ENCODE measurements at regions not wholly inside any gene's neighbourhood (a gene's known extent, or its start where the extent isn't known, plus 50 kb on each side); places are given as distances from the start of the nearest gene placed in this dataset.

- no peaks in the 10 kb centered on the region for H3K27me3 ChIP-seq (ENCODE audit: low read depth, low read length)
- no peaks in the 10 kb centered on the region for H3K4me1 ChIP-seq (ENCODE audit: control insufficient read depth in 1 of 2, insufficient read depth in 2 of 2, low read length in 2 of 2)
- H3K9me3 ChIP-seq (ENCODE audit: control insufficient read depth in 1 of 2, low read length in 2 of 2) = no peaks in the 10 kb centered on the region
- H3K36me3 ChIP-seq (ENCODE audit: control insufficient read depth in 1 of 2, insufficient read depth in 2 of 2, low read length in 2 of 2) = no peaks in the 10 kb centered on the region
- H3K4me3 ChIP-seq (ENCODE audit: low read depth in 1 of 2, low read length in 2 of 2) = no peak overlapping the region
- no peak overlapping the region for H3K27ac ChIP-seq (ENCODE audit: low read length)
Observed at GRCh38 chr5:8050616-8051175, 181.7 kb downstream of the MTRR start.

DNA sequence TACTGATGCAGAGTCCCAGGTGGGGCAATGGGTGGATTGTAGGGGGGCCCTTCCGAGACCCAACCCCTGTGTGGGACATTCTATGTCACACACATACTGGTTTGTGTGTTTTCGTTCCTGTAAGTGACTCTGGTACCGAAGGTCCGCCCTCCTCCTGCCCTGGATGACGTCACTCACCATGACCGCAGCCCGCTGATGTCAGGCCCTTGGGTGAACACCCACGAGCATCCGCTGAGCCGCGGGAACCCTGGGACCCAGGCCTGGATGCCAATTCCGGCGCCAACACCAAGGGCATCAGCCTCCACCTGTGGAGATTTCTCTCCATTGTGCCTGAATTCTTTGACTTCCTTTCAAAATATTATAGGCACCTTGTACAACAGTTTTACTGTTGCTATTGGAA, 184.3 kb downstream of the MTRR start:
- no peaks in the 10 kb centered on the region for H3K36me3 ChIP-seq (ENCODE audit: control insufficient read depth in 1 of 2, insufficient read depth in 2 of 2, low read length in 2 of 2)
- no peaks in the 10 kb centered on the region for H3K4me1 ChIP-seq (ENCODE audit: control insufficient read depth in 1 of 2, insufficient read depth in 2 of 2, low read length in 2 of 2)
- no peak overlapping the region for H3K27ac ChIP-seq (ENCODE audit: low read length)
- H3K4me3 ChIP-seq (ENCODE audit: low read depth in 1 of 2, low read length in 2 of 2) = no peak overlapping the region
- H3K9me3 ChIP-seq (ENCODE audit: control insufficient read depth in 1 of 2, low read length in 2 of 2) = no peaks in the 10 kb centered on the region
- no peaks in the 10 kb centered on the region for H3K27me3 ChIP-seq (ENCODE audit: low read depth, low read length)

- Histone ChIP-seq H3K4me3 (ENCODE audit: low read depth in 1 of 2, low read length in 2 of 2) (no peak overlapping the region), H3K27me3 (ENCODE audit: low read depth, low read length) (no peaks in the 10 kb centered on the region), H3K36me3 (ENCODE audit: control insufficient read depth in 1 of 2, insufficient read depth in 2 of 2, low read length in 2 of 2) (no peaks in the 10 kb centered on the region), H3K4me1 (ENCODE audit: control insufficient read depth in 1 of 2, insufficient read depth in 2 of 2, low read length in 2 of 2) (no peaks in the 10 kb centered on the region), H3K27ac (ENCODE audit: low read length) (no peak overlapping the region), H3K9me3 (ENCODE audit: control insufficient read depth in 1 of 2, low read length in 2 of 2) (no peaks in the 10 kb centered on the region)
Observed at GRCh38 chr5:8057769-8058168, 188.8 kb downstream of the MTRR start.

- Histone ChIP-seq H3K36me3 (ENCODE audit: control insufficient read depth in 1 of 2, insufficient read depth in 2 of 2, low read length in 2 of 2) (no peaks in the 10 kb centered on the region), H3K27me3 (ENCODE audit: low read depth, low read length) (no peaks in the 10 kb centered on the region), H3K4me1 (ENCODE audit: control insufficient read depth in 1 of 2, insufficient read depth in 2 of 2, low read length in 2 of 2) (no peaks in the 10 kb centered on the region), H3K27ac (ENCODE audit: low read length) (no peak overlapping the region), H3K4me3 (ENCODE audit: low read depth in 1 of 2, low read length in 2 of 2) (no peak overlapping the region), H3K9me3 (ENCODE audit: control insufficient read depth in 1 of 2, low read length in 2 of 2) (no peaks in the 10 kb centered on the region)
Observed at GRCh38 chr5:8058616-8059190, 189.8 kb downstream of the MTRR start.

GRCh38 chr5:8059337-8059736, 190.4 kb downstream of the MTRR start:
- H3K36me3 ChIP-seq (ENCODE audit: control insufficient read depth in 1 of 2, insufficient read depth in 2 of 2, low read length in 2 of 2) = no peaks in the 10 kb centered on the region
- H3K27me3 ChIP-seq (ENCODE audit: low read depth, low read length) = no peaks in the 10 kb centered on the region
- H3K27ac ChIP-seq (ENCODE audit: low read length) = no peak overlapping the region
- H3K9me3 ChIP-seq (ENCODE audit: control insufficient read depth in 1 of 2, low read length in 2 of 2) = no peaks in the 10 kb centered on the region
- no peaks in the 10 kb centered on the region for H3K4me1 ChIP-seq (ENCODE audit: control insufficient read depth in 1 of 2, insufficient read depth in 2 of 2, low read length in 2 of 2)
- H3K4me3 ChIP-seq (ENCODE audit: low read depth in 1 of 2, low read length in 2 of 2) = no peak overlapping the region

GRCh38 chr5:8060235-8060952, 191.4 kb downstream of the MTRR start:
- Histone ChIP-seq H3K27me3 (ENCODE audit: low read depth, low read length) (no peaks in the 10 kb centered on the region), H3K4me3 (ENCODE audit: low read depth in 1 of 2, low read length in 2 of 2) (no peak overlapping the region), H3K27ac (ENCODE audit: low read length) (no peak overlapping the region), H3K36me3 (ENCODE audit: control insufficient read depth in 1 of 2, insufficient read depth in 2 of 2, low read length in 2 of 2) (no peaks in the 10 kb centered on the region), H3K4me1 (ENCODE audit: control insufficient read depth in 1 of 2, insufficient read depth in 2 of 2, low read length in 2 of 2) (no peaks in the 10 kb centered on the region), H3K9me3 (ENCODE audit: control insufficient read depth in 1 of 2, low read length in 2 of 2) (no peaks in the 10 kb centered on the region)

DNA sequence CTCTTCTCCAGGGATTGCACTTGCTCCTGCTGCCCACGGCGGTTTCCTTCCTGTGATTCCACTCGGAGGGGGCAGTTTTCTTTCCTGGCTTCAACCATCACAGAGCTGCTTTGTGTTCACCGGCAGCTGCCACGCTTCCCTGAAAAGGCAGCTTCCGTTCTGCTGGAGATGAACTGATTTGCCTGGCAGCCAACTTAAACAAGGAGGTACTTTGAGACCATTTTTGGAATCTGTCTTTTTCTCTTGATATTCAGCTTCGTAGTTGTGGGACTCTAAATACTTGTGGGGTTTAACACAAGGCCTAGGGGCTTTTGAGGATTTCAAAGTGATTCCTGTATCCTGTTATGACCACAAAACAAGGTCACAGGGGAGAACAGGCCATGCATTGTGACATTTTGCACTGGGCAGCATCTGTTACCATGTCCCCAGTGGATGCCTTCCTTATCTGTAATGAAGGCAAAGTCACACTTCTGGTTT, 192.0 kb downstream of the MTRR start:
- Histone ChIP-seq H3K9me3 (ENCODE audit: control insufficient read depth in 1 of 2, low read length in 2 of 2) (no peaks in the 10 kb centered on the region), H3K4me1 (ENCODE audit: control insufficient read depth in 1 of 2, insufficient read depth in 2 of 2, low read length in 2 of 2) (no peaks in the 10 kb centered on the region), H3K4me3 (ENCODE audit: low read depth in 1 of 2, low read length in 2 of 2) (no peak overlapping the region), H3K27ac (ENCODE audit: low read length) (no peak overlapping the region), H3K36me3 (ENCODE audit: control insufficient read depth in 1 of 2, insufficient read depth in 2 of 2, low read length in 2 of 2) (no peaks in the 10 kb centered on the region), H3K27me3 (ENCODE audit: low read depth, low read length) (no peaks in the 10 kb centered on the region)

- no peaks in the 10 kb centered on the region for H3K4me1 ChIP-seq (ENCODE audit: control insufficient read depth in 1 of 2, insufficient read depth in 2 of 2, low read length in 2 of 2)
Observed at GRCh38 chr5:8062521-8062920, 193.6 kb downstream of the MTRR start.

GRCh38 chr5:8068078-8068477, 199.1 kb downstream of the MTRR start:
- Histone ChIP-seq H3K27me3 (ENCODE audit: low read depth, low read length) (no peaks in the 10 kb centered on the region), H3K27ac (ENCODE audit: low read length) (no peak overlapping the region), H3K4me1 (ENCODE audit: control insufficient read depth in 1 of 2, insufficient read depth in 2 of 2, low read length in 2 of 2) (no peaks in the 10 kb centered on the region), H3K9me3 (ENCODE audit: control insufficient read depth in 1 of 2, low read length in 2 of 2) (no peaks in the 10 kb centered on the region), H3K4me3 (ENCODE audit: low read depth in 1 of 2, low read length in 2 of 2) (no peak overlapping the region), H3K36me3 (ENCODE audit: control insufficient read depth in 1 of 2, insufficient read depth in 2 of 2, low read length in 2 of 2) (no peaks in the 10 kb centered on the region)

More at GRCh38 chr5:8062521-8062920, 193.6 kb downstream of the MTRR start:
- Histone ChIP-seq H3K36me3 (ENCODE audit: control insufficient read depth in 1 of 2, insufficient read depth in 2 of 2, low read length in 2 of 2) (no peaks in the 10 kb centered on the region), H3K27ac (ENCODE audit: low read length) (no peak overlapping the region), H3K4me3 (ENCODE audit: low read depth in 1 of 2, low read length in 2 of 2) (no peak overlapping the region), H3K27me3 (ENCODE audit: low read depth, low read length) (no peaks in the 10 kb centered on the region), H3K9me3 (ENCODE audit: control insufficient read depth in 1 of 2, low read length in 2 of 2) (no peaks in the 10 kb centered on the region)

GRCh38 chr5:8070138-8070537, 201.2 kb downstream of the MTRR start:
- no peaks in the 10 kb centered on the region for H3K4me1 ChIP-seq (ENCODE audit: control insufficient read depth in 1 of 2, insufficient read depth in 2 of 2, low read length in 2 of 2)
- no peaks in the 10 kb centered on the region for H3K9me3 ChIP-seq (ENCODE audit: control insufficient read depth in 1 of 2, low read length in 2 of 2)
- H3K4me3 ChIP-seq (ENCODE audit: low read depth in 1 of 2, low read length in 2 of 2) = no peak overlapping the region
- no peaks in the 10 kb centered on the region for H3K36me3 ChIP-seq (ENCODE audit: control insufficient read depth in 1 of 2, insufficient read depth in 2 of 2, low read length in 2 of 2)
- H3K27ac ChIP-seq (ENCODE audit: low read length) = no peak overlapping the region
- H3K27me3 ChIP-seq (ENCODE audit: low read depth, low read length) = no peaks in the 10 kb centered on the region

DNA sequence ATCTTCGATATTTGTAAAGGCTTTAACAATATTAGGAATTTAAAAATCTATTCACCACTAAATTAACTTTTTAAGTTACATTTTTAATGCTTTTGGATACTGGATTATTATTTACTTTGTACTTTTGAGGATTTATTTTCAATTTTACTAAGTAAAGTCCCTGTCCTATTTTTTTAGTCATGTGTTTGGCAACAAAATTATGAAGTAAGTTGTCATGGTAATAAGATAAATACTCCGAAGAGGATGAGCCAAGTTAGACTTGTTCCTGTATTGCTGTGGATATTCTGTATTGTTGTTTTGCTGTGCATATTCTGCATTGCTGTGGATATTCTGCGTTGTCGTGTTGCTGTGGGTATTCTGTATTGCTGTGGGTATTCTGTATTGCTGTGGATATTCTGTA, 210.1 kb downstream of the MTRR start:
- H3K9me3 ChIP-seq (ENCODE audit: control insufficient read depth in 1 of 2, low read length in 2 of 2) = no peaks in the 10 kb centered on the region

More for the DNA sequence above, 210.1 kb downstream of the MTRR start:
- H3K36me3 ChIP-seq (ENCODE audit: control insufficient read depth in 1 of 2, insufficient read depth in 2 of 2, low read length in 2 of 2) = no peaks in the 10 kb centered on the region
- no peaks in the 10 kb centered on the region for H3K27me3 ChIP-seq (ENCODE audit: low read depth, low read length)
- no peak overlapping the region for H3K4me3 ChIP-seq (ENCODE audit: low read depth in 1 of 2, low read length in 2 of 2)
- no peaks in the 10 kb centered on the region for H3K4me1 ChIP-seq (ENCODE audit: control insufficient read depth in 1 of 2, insufficient read depth in 2 of 2, low read length in 2 of 2)
- H3K27ac ChIP-seq (ENCODE audit: low read length) = no peak overlapping the region
